ENCODE measurements at regions not wholly inside any gene's neighbourhood (a gene's known extent, or its start where the extent isn't known, plus 50 kb on each side); places are given as distances from the start of the nearest gene placed in this dataset.
"Not testable (repeated sequence)": the region's sequence is repeated elsewhere in the genome, so short reads cannot be mapped to it uniquely, and the experiment has no call there.

- DNase-seq (ENCODE audit: low spot score): no peak
- intact Hi-C loops (cut with DNase I): no loop called here
These were observed 60.2 kb downstream of the THNSL1 start for GRCh38 chr10:25076506-25077177.

- no peak for DNase-seq (ENCODE audit: low spot score)
- intact Hi-C loops (cut with DNase I): no loop called here
These were observed 62.4 kb downstream of the THNSL1 start for GRCh38 chr10:25078658-25079431.

GRCh38 chr10:25080880-25081581, 64.6 kb downstream of the THNSL1 start:
- intact Hi-C loops (cut with DNase I): no loop called here
- peak; percentile 89 for DNase-seq (ENCODE audit: low spot score)

DNA sequence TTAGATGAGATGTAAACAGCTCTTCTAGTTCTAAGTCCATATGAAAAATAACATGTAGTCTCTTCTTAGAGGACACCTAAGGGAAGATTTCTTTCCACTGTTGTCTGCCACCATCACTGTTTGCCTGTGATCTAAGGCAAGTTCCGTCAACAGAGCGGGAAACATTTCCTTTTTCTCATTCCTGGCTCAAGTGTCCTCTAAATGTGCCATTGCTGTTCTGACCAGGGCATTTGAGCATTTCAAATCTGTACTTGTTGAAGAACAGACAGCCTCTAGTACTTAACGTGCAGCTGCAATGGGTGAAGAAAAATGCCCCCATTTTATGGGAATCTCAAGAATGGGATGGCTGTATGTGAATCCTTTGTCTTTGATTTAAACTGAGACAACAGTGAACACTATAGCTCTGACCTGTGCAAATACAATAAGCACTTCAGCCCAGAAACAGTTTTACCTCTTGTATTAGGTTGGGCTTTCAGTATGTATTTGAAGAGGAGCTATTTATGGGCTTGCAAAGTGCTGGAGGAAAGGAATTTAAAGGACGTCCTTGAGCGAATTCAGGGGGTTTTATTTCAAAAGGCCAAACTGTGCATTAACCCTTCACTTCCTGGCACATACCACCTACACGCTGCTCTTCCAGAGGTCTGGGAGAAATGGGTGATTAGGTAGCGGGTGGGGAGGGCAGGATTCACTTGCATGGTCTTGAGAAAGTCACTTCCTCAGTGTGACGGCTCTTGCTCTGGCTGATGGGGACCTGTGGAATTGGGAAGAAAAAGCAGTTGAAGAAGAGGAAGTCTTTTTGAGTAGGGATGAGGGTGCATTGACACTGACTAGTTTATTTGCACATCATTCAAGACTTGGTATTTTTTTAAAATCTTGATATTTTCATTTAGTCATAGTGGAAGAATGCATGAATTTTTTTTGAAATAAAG, 66.1 kb downstream of the THNSL1 start:
- intact Hi-C loops (cut with DNase I): no loop called here
- no peak for DNase-seq (ENCODE audit: low spot score)

GRCh38 chr10:25083546-25084111, 67.2 kb downstream of the THNSL1 start:
- intact Hi-C loops (cut with DNase I): no loop called here
- DNase-seq (ENCODE audit: low spot score): no peak

DNA sequence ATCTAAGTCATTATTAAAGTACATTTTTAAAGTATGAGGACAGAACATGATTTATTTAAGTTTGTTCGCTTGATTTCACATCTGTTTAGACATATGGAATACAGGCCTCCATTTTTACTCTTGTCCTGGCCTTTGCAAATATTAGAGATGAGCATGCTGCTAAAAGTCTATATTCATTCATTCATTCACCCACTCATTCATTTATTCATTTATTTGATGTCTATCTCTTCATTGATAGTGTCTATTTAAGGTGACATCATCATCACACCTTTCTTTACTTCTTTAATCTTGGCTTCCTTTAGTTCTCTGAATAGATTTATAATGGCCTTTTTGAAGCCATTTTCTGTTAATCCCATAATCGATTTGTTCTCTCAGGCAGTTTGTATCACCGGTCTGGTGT, 68.0 kb downstream of the THNSL1 start:
- DNase-seq (ENCODE audit: low spot score): no peak
- intact Hi-C loops (cut with DNase I): no loop called here

DNA sequence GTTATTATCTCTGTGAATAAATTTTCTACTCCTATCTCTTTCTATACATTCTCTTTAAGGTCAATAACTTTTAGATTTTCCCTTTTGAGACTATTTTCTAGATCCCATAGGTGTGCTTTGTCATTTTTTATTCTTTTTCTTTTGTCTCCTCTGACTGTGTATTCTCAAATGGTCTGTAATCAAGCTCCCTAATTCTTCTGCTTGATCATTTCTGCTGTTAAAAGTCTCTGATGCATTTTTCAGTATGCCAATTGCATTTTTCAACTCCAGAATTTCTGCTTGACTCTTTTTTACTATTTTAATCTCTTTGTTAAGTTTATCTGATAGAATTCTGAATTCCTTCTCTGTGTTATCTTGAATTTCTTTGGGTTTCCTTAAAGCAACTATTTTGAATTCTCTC, 78.2 kb downstream of the THNSL1 start:
- intact Hi-C loops (cut with DNase I): no loop called here
- DNase-seq (ENCODE audit: low spot score): no peak

DNA sequence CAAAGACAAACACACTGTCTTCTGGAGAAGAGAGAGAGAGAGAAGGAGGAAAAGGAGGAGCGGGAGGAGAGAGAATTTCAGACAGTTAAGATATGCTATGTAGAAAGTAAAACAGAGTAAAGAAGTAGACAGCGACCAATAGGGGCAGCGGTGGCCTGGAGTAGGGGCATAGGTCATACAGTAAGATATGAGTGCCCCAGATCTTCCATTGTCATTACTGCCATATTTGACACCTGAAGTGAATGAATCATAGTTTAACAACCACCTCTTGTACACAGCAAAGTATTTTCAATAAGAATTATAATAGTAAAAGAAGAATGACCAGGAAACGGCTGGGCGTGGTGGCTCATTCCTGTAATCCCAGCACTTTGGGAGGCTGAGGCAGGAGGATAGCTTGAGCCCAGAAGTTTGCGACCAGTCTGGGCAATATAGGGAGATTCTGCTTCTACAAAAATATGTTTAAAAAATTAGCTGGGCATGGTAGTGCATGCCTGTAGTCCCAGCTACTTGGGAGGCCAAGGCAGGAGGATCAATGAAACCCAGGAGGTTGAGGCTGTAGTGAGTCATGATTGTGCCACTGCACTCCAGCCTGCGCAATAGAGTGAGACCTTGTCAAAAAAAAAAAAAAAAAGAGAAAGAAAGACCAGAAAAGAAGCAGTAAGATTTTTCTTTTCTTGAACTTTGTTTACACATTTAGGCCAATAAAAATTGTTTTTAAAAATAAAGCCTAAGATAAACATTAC, 77.0 kb upstream of the GPR158 start:
- intact Hi-C loops (cut with DNase I): no loop called here
- DNase-seq (ENCODE audit: low spot score): no peak

DNA sequence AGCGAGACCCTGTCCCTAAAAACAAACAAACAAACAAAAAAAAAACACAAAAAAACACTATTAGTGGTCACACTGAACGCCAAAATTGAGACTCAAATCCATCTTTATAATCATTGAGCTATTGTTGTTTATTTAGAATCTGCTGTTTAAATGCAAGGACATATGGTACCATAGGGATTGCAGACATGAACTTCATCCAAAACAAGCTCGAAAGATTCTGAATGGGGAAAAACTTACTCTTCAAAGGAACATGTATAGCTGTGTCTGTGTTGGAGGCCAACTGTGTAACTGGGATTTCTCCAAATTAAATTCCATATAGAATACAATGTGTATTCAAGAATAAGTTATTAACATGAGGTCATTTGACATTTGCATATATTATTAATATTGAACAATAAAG, 74.7 kb upstream of the GPR158 start:
- intact Hi-C loops (cut with DNase I): no loop called here

GRCh38 chr10:25101461-25102146, 73.2 kb upstream of the GPR158 start:
- no peak for DNase-seq (ENCODE audit: low spot score)
- intact Hi-C loops (cut with DNase I): no loop called here

More for the DNA sequence above, 74.7 kb upstream of the GPR158 start:
- DNase-seq (ENCODE audit: low spot score): no peak

GRCh38 chr10:25102147-25102822, 72.5 kb upstream of the GPR158 start:
- intact Hi-C loops (cut with DNase I): no loop called here
- DNase-seq (ENCODE audit: low spot score): no peak

DNA sequence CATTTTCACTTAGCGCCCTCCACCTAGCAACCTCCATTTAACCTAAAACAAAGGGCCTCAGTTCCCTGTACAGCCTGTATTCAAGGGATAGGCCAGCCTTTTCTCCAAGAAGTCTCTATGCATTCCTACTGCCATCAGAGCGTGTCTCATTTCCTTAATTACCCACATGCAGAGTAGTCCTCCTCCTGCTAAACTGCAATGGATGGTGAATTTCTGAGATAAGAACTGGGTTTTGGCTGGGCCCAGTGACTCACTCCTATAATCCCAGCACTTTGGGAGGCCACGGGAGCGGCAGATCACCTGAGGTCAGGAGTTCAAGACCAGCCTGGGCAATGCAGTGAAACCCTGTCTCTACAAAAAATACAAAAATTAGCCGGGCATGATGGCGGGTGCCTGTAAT, 71.1 kb upstream of the GPR158 start:
- intact Hi-C loops (cut with DNase I): no loop called here
- DNase-seq (ENCODE audit: low spot score): no peak

- intact Hi-C loops (cut with DNase I): no loop called here
- DNase-seq (ENCODE audit: low spot score): no peak
These were observed 70.4 kb upstream of the GPR158 start for GRCh38 chr10:25104441-25104840.

GRCh38 chr10:25105262-25105661, 69.5 kb upstream of the GPR158 start:
- intact Hi-C loops (cut with DNase I): no loop called here
- no peak for DNase-seq (ENCODE audit: low spot score)

GRCh38 chr10:25105743-25106260, 69.0 kb upstream of the GPR158 start:
- intact Hi-C loops (cut with DNase I): no loop called here
- DNase-seq (ENCODE audit: low spot score): no peak

GRCh38 chr10:25107756-25108155, 67.0 kb upstream of the GPR158 start:
- intact Hi-C loops (cut with DNase I): no loop called here
- no peak for DNase-seq (ENCODE audit: low spot score)

DNA sequence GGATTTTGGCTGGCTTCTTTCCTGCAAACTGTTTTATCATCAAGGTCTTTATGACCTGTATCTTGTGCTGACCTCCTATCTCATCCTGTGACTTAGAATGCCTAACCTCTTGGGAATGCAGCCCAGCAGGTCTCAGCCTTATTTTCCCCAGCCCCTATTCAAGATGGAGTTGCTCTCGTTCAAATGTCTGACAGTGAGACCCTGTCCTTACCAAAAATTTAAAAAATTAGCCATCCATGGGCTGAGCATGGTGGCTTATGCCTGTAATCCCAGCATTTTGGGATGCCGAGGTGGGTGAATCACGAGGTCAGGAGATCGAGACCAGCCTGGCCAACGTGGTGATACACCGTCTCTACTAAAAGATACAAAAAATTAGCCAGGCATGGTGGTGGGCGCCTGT, 64.9 kb upstream of the GPR158 start:
- intact Hi-C loops (cut with DNase I): loop anchor here in 1 of 2 donors (2.0 kb wide), 1 partner anchor 61 kb away; no protein-coding TSS in a partner anchor
- not testable (repeated sequence) for DNase-seq (ENCODE audit: low spot score)

Data from posterior vena cava (tissue), 2 donors.